ENCODE measurements at regions not wholly inside any gene's neighbourhood (a gene's known extent, or its start where the extent isn't known, plus 50 kb on each side); places are given as distances from the start of the nearest gene placed in this dataset.

GRCh38 chr10:125249948-125250347, 89.6 kb upstream of the CTBP2 start:
- no peak overlapping the region for H3K4me3 ChIP-seq (ENCODE audit: low read length)
- no peak for DNase-seq (ENCODE audit: low read depth)
- no peak for TF ChIP-seq CTCF (conservative IDR thresholded peaks at IDR 0.05; ENCODE audit: low read depth, low read length)

- no peak overlapping the region for H3K4me3 ChIP-seq (ENCODE audit: low read length)
- TF ChIP-seq CTCF (conservative IDR thresholded peaks at IDR 0.05; ENCODE audit: low read depth, low read length): no peak
- DNase-seq (ENCODE audit: low read depth): no peak
These were observed 88.1 kb upstream of the CTBP2 start for GRCh38 chr10:125248489-125248888.

- DNase-seq (ENCODE audit: low read depth): no peak
- no peak overlapping the region for H3K4me3 ChIP-seq (ENCODE audit: low read length)
- no peak for TF ChIP-seq CTCF (conservative IDR thresholded peaks at IDR 0.05; ENCODE audit: low read depth, low read length)
These were observed 87.2 kb upstream of the CTBP2 start for GRCh38 chr10:125247576-125247975.

- DNase-seq (ENCODE audit: low read depth): no peak
- no peak for TF ChIP-seq CTCF (conservative IDR thresholded peaks at IDR 0.05; ENCODE audit: low read depth, low read length)
- H3K4me3 ChIP-seq (ENCODE audit: low read length): no peak overlapping the region
These were observed 83.3 kb upstream of the CTBP2 start for GRCh38 chr10:125243532-125244253.

- no peak for TF ChIP-seq CTCF (conservative IDR thresholded peaks at IDR 0.05; ENCODE audit: low read depth, low read length)
- no peak for DNase-seq (ENCODE audit: low read depth)
- H3K4me3 ChIP-seq (ENCODE audit: low read length): no peak overlapping the region
These were observed 78.3 kb upstream of the CTBP2 start for GRCh38 chr10:125238682-125239081.

- no peak for DNase-seq (ENCODE audit: low read depth)
- no peak overlapping the region for H3K4me3 ChIP-seq (ENCODE audit: low read length)
- no peak for TF ChIP-seq CTCF (conservative IDR thresholded peaks at IDR 0.05; ENCODE audit: low read depth, low read length)
These were observed 75.7 kb upstream of the CTBP2 start for GRCh38 chr10:125236091-125236490.
